ENCODE measurements at regions not wholly inside any gene's neighbourhood (a gene's known extent, or its start where the extent isn't known, plus 50 kb on each side); places are given as distances from the start of the nearest gene placed in this dataset.

- in situ Hi-C loops (cut with MboI; ENCODE audit: low sequenced_read_pairs) (loop anchor here (5.0 to 25.0 kb wide), 2 partner anchors 236 to 871 kb away; partner anchors contain the start of gene BPHL), dilution Hi-C loops (cut with HindIII; ENCODE audit: low sequenced_read_pairs, unreplicated experiment) (no loop called here), intact Hi-C loops (cut with micrococcal nuclease) (no loop called here)
- Histone ChIP-seq H3K4me3 (ENCODE audit: insufficient read depth, low read depth, low read length) (no peak overlapping the region), H4K91ac (ENCODE audit: insufficient read depth, low read depth, low read length) (no peak overlapping the region), H3K36me3 (ENCODE audit: control insufficient read depth, insufficient read depth, low read length) (no peaks in the 10 kb centered on the region), H3K18ac (ENCODE audit: low read depth, low read length) (no peak overlapping the region), H2BK15ac (ENCODE audit: low read depth, low read length) (no peak overlapping the region), H2BK5ac (ENCODE audit: low read depth, low read length, poor library complexity, severe bottlenecking) (no peak overlapping the region), H2AK5ac (ENCODE audit: low read depth, low read length) (no peak overlapping the region), H3K14ac (replicated peaks; ENCODE audit: low read depth, low read length) (no peak overlapping the region), H3K27me3 (ENCODE audit: control insufficient read depth, insufficient read depth, low read length) (no peaks in the 10 kb centered on the region), H4K8ac (ENCODE audit: low read depth in 2 of 2, low read length in 2 of 2) (no peak overlapping the region), H4K20me1 (ENCODE audit: insufficient read depth, low read length) (no peaks in the 10 kb centered on the region), H3K23ac (ENCODE audit: low read depth, low read length) (no peak overlapping the region), H2BK20ac (ENCODE audit: low read depth, low read length) (no peak overlapping the region), H3K4ac (ENCODE audit: low read depth, low read length) (no peak overlapping the region), H2AFZ (replicated peaks; ENCODE audit: low read length, poor library complexity) (no peak overlapping the region), H3K9ac (ENCODE audit: low read depth, low read length) (no peak overlapping the region), H3K4me1 (ENCODE audit: control insufficient read depth, insufficient read depth, low read length) (peaks cover 5% of the 10 kb centered on the region), H3K9me3 (ENCODE audit: control insufficient read depth, insufficient read depth, low read length) (no peaks in the 10 kb centered on the region), H3K27ac (ENCODE audit: insufficient read depth, low read length) (no peak overlapping the region), H3K56ac (ENCODE audit: extremely low read depth, insufficient read depth, low read length) (no peak overlapping the region), H3K9me1 (ENCODE audit: insufficient read depth, low read length) (peaks cover 12% of the 10 kb centered on the region), H4K5ac (ENCODE audit: low read depth, low read length) (no peak overlapping the region), H3K4me2 (ENCODE audit: low read depth, low read length) (no peak overlapping the region), H2AK9ac (replicated peaks; ENCODE audit: low read depth, low read length, poor library complexity) (no peak overlapping the region), H2BK120ac (ENCODE audit: low read depth, low read length) (no peak overlapping the region), H3K79me1 (ENCODE audit: low read depth in 1 of 2, low read length in 2 of 2) (peaks cover 5 to 7% of the 10 kb centered on the region in 2 experiments; a peak in 3 of 4 replicates)
- ATAC-seq (ENCODE audit: low read depth) (no peak), DNase-seq (no peak)
- WGBS, 2 experiments (ENCODE audit: extremely low coverage in 2 of 2, insufficient read length in 1 of 2): no CpG with 5 or more reads among the region's 2 CpGs
- ChIA-PET POLR2A (ENCODE audit: unreplicated experiment) (no interaction called here), CTCF (no interaction called here)
- no TSS peak for BruUV-seq (replicated peaks)
- TF ChIP-seq CTCF (conservative IDR thresholded peaks at IDR 0.05; ENCODE audit: low read depth, low read length) (no peak), USF2 (IDR thresholded peaks at IDR 0.05; ENCODE audit: low read depth, low read length) (no peak), RCOR1 (IDR thresholded peaks at IDR 0.05; ENCODE audit: insufficient replicate concordance, low read length) (no peak), CHD1 (IDR thresholded peaks at IDR 0.05; ENCODE audit: low read depth, low read length) (no peak), CEBPB (IDR thresholded peaks at IDR 0.05; ENCODE audit: low read depth, low read length) (no peak), SMC3 (IDR thresholded peaks at IDR 0.05; ENCODE audit: low read depth, low read length) (no peak), FOS (IDR thresholded peaks at IDR 0.05; ENCODE audit: low read depth, low read length) (no peak), RAD21 (IDR thresholded peaks at IDR 0.05; ENCODE audit: low read length) (no peak), MAZ (IDR thresholded peaks at IDR 0.05; ENCODE audit: borderline replicate concordance, low read depth, low read length) (no peak), BHLHE40 (IDR thresholded peaks at IDR 0.05; ENCODE audit: low read depth, low read length) (no peak), MXI1 (IDR thresholded peaks at IDR 0.05; ENCODE audit: borderline replicate concordance, low read depth, low read length) (no peak), POLR2A (IDR thresholded peaks at IDR 0.05; ENCODE audit: low read depth, low read length) (no peak), ELK1 (IDR thresholded peaks at IDR 0.05; ENCODE audit: borderline replicate concordance, low read depth, low read length) (no peak)
Observed at GRCh38 chr6:3983778-3984177, 95.2 kb downstream of the FAM217A start.

All from IMR-90 (cell line).